ENCODE measurements at regions not wholly inside any gene's neighbourhood (a gene's known extent, or its start where the extent isn't known, plus 50 kb on each side); places are given as distances from the start of the nearest gene placed in this dataset.

DNA sequence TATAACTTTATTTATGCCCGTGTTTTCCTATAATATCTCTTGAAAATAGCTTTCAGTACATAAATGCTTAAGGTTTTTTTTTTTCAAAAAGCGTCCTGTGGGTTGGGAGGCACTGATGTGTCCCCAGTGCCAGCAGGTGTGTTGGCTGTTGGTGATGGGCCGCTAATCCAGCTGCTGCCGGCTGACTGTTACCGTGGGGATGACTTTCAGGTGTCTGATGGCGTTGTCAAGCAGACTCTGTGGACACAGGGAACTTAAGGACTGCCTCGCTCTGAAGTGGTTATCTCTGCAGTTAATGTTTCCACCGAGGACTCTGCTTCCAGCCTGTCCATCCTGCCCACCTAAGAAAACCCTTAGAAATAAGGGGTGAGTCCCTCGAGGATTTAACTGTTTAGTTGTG is 94.5 kb downstream of the ANKRD10 start:
- TF ChIP-seq CTCF (conservative IDR thresholded peaks at IDR 0.05; ENCODE audit: low read depth, low read length) (no peak), EZH2 (IDR thresholded peaks at IDR 0.05; ENCODE audit: borderline replicate concordance, low read depth, low read length, poor library complexity, severe bottlenecking) (no peak)
